ENCODE measurements at regions not wholly inside any gene's neighbourhood (a gene's known extent, or its start where the extent isn't known, plus 50 kb on each side); places are given as distances from the start of the nearest gene placed in this dataset.

GRCh38 chr13:72127031-72127430 is 260.0 kb upstream of the DACH1 start:
- ATAC-seq (no peak), DNase-seq (ENCODE audit: low read depth, low spot score) (no peak), FAIRE-seq (no peak)
- Histone ChIP-seq H3K4me1 (ENCODE audit: control insufficient read depth, insufficient read depth, low read length) (no peaks in the 10 kb centered on the region), H3K4me2 (ENCODE audit: control insufficient read depth, insufficient read depth) (no peak overlapping the region), H3K27me3 (replicated peaks in 1 of 2; ENCODE audit: control insufficient read depth in 2 of 2, insufficient read depth in 2 of 2, low read length in 1 of 2) (no peaks in the 10 kb centered on the region), H3K27ac (ENCODE audit: control insufficient read depth, insufficient read depth) (no peak overlapping the region), H3K9ac (ENCODE audit: control insufficient read depth, insufficient read depth, low read length) (no peak overlapping the region), H3K9me3 (replicated peaks; ENCODE audit: control insufficient read depth, insufficient read depth, low read length) (no peaks in the 10 kb centered on the region), H2AFZ (ENCODE audit: control insufficient read depth, low read depth, low read length) (no peak overlapping the region), H4K20me1 (ENCODE audit: control insufficient read depth, insufficient read depth) (no peaks in the 10 kb centered on the region), H3K79me2 (ENCODE audit: control insufficient read depth, insufficient read depth, low read length) (no peaks in the 10 kb centered on the region), H3K36me3 (ENCODE audit: control insufficient read depth in 2 of 2, insufficient read depth in 2 of 2, low read length in 1 of 2) (no peaks in the 10 kb centered on the region), H3K4me3 (no peak overlapping the region)
- intact Hi-C loops (cut with micrococcal nuclease; ENCODE audit: unreplicated experiment) (no loop called here), in situ Hi-C loops (cut with MboI) (no loop called here)
- ChIA-PET CTCF (no interaction called here), POLR2A (no interaction called here), SMC1A (ENCODE audit: uncharacterized antibody, unreplicated experiment) (no interaction called here), RAD21 (ENCODE audit: unreplicated experiment) (no interaction called here)
- WGBS (ENCODE audit: insufficient coverage, insufficient replicate concordance, low lambda C conversion rate, missing lambda C conversion rate): 0% methylated on average over 1 of the region's 1 CpG
- no TSS peak for BruUV-seq (replicated peaks)
- TF ChIP-seq SMC3 (IDR thresholded peaks at IDR 0.05; ENCODE audit: borderline replicate concordance, low read length): no peak
- TF ChIP-seq PBX3 (IDR thresholded peaks at IDR 0.05; ENCODE audit: insufficient replicate concordance, low read depth, low read length): no peak
- TF ChIP-seq RUNX3 (IDR thresholded peaks at IDR 0.05; ENCODE audit: low read length): no peak
- no peak for TF ChIP-seq SUPT20H (IDR thresholded peaks at IDR 0.05; ENCODE audit: borderline replicate concordance, control insufficient read depth, low read depth, low read length)
- no peak for TF ChIP-seq ATF7 (IDR thresholded peaks at IDR 0.05; ENCODE audit: low read depth)
- TF ChIP-seq E2F4 (IDR thresholded peaks at IDR 0.05; ENCODE audit: low read depth, low read length): no peak
- no peak for TF ChIP-seq IRF4 (IDR thresholded peaks at IDR 0.05; ENCODE audit: low read depth, low read length)
- no peak for TF ChIP-seq BACH1 (IDR thresholded peaks at IDR 0.05; ENCODE audit: borderline replicate concordance)
- no peak for TF ChIP-seq EGR1 (IDR thresholded peaks at IDR 0.05; ENCODE audit: borderline replicate concordance in 1 of 2, low read depth in 2 of 2, low read length in 2 of 2)
- TF ChIP-seq ZBED1 (IDR thresholded peaks at IDR 0.05; ENCODE audit: borderline replicate concordance): no peak
- no peak for TF ChIP-seq BHLHE40 (IDR thresholded peaks at IDR 0.05; ENCODE audit: borderline replicate concordance in 1 of 2, low read depth in 2 of 2, low read length in 1 of 2)
- no peak for TF ChIP-seq ZNF384 (IDR thresholded peaks at IDR 0.05; ENCODE audit: borderline replicate concordance, low read depth, low read length)
- TF ChIP-seq JUNB (IDR thresholded peaks at IDR 0.05): no peak
- TF ChIP-seq RBBP5 (conservative IDR thresholded peaks at IDR 0.05): no peak
- TF ChIP-seq PAX5 (IDR thresholded peaks at IDR 0.05; ENCODE audit: borderline replicate concordance, low read depth, low read length): no peak
- no peak for TF ChIP-seq MXI1 (IDR thresholded peaks at IDR 0.05; ENCODE audit: low read depth, low read length)
- TF ChIP-seq YY1 (IDR thresholded peaks at IDR 0.05; ENCODE audit: low read depth, low read length): no peak
